Spleen (tissue), 7 donors: ENCODE measurements at regions not wholly inside any gene's neighbourhood (a gene's known extent, or its start where the extent isn't known, plus 50 kb on each side); places are given as distances from the start of the nearest gene placed in this dataset.

Experiments
- CTCF ChIP-seq, 11 experiments: fragments of 200-600 bp in 7 of 11; fragments of 450-650 bp in 4 of 11; sonication (generic) in 4 of 11; IDR thresholded peaks in 8 of 11; conservative IDR thresholded peaks in 3 of 11; 1 replicate in 7 of 11; 2 replicates in 4 of 11; pipeline versions ENCODE4 v1.4.0 to v1.8.0; 2016 to 2021; ENCODE audit warnings: antibody characterized with exemption in 11 of 11, inconsistent platforms in 4 of 11, mild to moderate bottlenecking in 1 of 11
- POLR2A ChIP-seq, 3 donors: fragments of 450-650 bp; IDR thresholded peaks; one replicate each; pipeline ENCODE4 v1.5.1; 2017; ENCODE audit warnings: antibody characterized with exemption in 3 of 3, mild to moderate bottlenecking in 1 of 3
- donor health status: DM: no; HTN: no; CAD: no; lungs with moderate emphysema.
- donor health status: DM: no; HTN: no; CAD: no.
- donor health status: DM: no; HTN: no; CAD: no.

- TF ChIP-seq POLR2A (IDR thresholded peaks at IDR 0.05) (no peak), CTCF (IDR thresholded peaks at IDR 0.05 in 8 of 11, conservative IDR thresholded peaks at IDR 0.05 in 3 of 11) (no peak)
These were observed 81.1 kb downstream of the TENT5C start for GRCh38 chr1:117686907-117687306.
